Fibroblast of peridontal ligament (primary cell): ENCODE measurements at regions not wholly inside any gene's neighbourhood (a gene's known extent, or its start where the extent isn't known, plus 50 kb on each side); places are given as distances from the start of the nearest gene placed in this dataset.
"Not testable (repeated sequence)": the region's sequence is repeated elsewhere in the genome, so short reads cannot be mapped to it uniquely, and the experiment has no call there.

Source experiments
- DNase-seq: peaks from one replicate; pipeline ENCODE4 v3.0.0-alpha.2; 2010; ENCODE audit errors: extremely low read depth

DNA sequence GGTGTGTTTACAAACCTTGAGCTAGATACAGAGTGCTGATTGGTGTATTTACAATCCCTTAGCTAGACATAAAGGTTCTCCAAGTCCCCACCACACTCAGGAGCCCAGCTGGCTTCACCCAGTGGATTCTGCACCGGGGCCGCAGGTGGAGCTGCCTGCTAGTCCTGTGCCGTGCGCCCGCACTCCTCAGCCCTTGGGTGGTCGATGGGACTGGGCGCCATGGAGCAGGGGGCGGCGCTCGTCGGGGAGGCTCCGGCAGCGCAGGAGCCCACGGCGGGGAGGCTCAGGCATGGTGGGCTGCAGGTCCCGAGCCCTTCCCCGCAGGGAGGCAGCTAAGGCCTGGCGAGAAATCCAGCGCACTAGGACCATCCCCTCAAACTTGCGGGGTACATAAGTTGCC, 124.2 kb upstream of the EEF2KMT start:
- DNase-seq, result not testable (repeated sequence)

DNA sequence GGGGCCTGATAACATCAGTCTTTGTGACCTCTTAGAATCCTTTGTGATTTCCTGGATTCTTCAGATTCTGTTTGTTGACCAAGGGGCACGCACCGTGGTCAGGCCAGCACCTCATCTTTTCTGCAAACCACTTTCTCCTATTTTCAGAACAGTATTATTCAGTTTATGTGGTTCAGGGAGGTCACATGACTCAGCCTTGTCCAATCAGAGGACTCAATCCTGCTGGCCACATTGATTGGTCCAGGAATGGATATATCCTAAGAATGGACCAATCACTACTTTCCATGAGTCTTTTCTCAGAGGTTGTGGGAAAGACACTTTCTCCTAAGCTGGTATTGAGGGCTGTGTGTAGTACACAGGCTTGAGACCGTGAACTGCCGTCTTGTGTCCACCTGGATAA, 123.1 kb upstream of the EEF2KMT start:
- no peak for DNase-seq

DNA sequence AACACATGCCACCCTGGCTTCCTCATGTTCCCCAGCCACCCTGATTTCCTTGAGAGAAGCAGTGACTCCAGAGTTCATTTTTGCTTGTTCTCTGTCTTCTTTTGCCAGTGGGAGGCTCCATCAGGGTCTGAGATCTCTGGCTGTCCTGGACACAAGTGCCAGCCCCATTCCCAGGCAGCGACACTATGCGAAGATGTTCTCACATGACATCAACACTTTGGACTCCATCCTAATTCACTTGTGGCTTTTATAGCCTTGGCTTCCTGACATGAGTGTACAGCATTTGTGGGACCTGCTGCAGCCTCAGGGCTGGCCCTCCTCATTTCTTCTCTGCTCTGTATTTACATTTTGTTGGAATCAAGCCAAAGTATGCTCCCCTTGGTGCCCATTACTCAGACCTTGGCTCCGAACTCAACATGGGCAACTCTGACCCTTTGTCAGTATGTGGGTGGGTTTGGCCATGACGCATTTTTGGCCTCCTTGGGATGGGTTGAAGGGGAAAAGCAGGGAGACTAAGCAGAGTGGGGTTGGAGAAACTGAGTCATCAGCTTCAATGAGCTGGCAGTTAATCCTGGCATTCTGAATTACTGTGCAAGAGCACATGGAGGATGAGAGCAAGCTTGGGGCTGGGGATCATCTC, 119.0 kb upstream of the EEF2KMT start:
- no peak for DNase-seq

DNA sequence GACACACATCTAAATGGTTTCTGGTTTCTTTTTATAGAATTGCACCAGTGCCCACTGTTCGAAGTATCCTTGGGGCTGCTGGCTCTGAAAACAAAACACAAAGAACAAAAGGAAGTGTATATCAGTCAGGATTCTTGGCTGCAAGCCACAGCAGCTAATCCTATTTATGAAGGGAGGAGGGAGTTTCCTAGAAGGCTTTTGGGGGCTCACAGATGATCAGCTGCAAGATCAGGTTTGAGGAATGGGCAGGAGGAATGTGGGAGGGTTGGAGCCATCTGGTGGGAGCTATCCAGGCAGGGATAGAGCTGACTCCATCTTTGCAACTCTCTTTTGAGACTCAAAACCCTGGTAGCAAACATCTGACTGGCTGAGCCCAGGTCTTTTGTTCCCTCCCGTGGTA, 118.3 kb upstream of the EEF2KMT start:
- DNase-seq, result no peak

DNA sequence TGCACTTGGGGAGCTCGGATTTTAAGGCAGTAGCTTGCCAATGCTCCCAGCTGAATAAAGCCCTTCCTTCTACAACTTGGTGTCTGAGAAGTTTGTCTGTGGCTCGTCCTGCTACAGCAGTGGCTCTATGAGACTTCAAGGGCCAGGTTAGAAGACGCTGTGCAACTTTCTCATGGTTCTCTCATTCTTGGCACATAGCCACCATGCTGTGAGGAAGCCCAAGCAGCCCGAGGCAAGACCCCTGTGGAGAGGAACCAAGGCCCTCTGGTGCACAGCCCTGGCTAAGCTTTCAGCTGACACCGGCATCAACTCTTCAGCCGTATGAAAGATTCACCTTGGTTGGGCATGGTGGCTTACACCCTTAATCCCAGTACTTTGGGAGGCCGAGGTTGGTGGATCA, 116.9 kb upstream of the EEF2KMT start:
- DNase-seq, result no peak

DNA sequence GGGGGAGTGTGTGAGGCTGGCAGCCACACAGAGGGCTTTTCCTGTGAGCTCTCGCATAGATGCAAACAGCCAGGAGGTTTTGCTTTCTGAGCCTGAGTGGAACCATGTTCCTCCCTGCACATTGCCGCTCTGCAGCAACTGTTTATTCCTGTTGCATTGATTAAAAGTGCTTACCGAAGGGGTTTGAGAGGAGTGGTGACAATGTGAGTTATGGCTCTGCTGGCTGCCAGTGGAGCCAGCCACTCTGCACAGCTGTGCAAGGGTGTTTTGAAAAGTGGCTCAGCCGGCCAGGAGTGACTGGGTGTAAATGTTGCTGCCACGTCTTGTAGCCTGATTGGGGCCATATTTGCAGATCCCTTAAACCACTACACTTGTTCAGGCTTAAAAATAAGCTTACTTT, 114.9 kb upstream of the EEF2KMT start:
- DNase-seq, result not testable (repeated sequence)

DNA sequence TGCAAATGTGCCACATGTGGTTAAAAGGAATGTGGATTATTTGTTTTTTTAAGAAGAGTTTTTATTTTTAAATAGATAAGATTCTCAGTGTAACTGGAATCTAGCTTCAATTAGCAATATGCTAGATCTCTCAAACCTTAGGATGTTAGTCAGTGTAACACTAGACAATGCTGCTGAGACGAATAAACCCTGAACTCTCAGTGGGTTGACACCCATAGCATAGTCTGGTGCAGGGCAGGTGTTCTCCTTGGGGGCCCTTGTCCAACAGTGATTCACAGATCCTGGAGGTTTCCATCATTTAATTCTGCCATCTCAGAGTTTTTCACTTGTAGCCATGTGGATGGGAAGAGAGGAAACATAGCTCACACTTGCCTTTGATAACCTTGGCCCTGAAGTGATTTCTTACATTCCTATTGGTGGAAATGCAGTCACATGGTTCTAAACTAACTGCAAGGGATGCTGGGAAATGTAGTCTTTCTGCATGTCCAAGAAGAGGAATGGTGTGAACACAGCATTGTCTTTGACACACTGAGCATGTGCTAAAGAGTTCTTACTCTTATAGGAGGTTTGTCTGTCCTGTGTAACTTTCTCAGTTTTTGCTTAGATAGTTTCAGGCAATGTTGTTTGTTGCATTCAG, 110.4 kb upstream of the EEF2KMT start:
- DNase-seq, result not testable (repeated sequence)

DNA sequence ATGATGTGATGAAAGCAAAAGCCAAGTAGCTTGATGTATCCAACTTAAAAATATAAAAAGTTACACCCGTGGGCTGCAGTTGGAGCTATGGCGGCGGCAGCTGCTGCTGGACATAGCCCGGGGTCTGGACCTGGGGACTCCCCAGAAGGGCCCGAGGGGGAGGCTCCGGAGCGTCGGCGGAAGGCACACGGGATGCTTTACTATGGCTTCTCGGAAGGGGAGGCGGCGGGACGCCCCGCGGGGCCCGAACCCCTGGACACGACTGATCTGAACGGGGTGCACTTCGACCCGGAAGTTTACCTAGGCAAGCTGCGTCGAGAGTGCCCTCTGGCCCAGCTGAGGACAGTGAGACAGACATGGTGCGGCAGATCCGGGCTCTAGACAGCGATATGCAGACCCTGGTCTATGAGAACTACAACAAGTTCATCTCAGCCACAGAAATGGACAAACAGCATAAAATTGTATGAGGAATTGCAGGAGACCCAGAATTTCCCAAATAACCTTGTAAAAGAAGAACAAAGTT, 109.5 kb upstream of the EEF2KMT start:
- DNase-seq, result no peak

DNA sequence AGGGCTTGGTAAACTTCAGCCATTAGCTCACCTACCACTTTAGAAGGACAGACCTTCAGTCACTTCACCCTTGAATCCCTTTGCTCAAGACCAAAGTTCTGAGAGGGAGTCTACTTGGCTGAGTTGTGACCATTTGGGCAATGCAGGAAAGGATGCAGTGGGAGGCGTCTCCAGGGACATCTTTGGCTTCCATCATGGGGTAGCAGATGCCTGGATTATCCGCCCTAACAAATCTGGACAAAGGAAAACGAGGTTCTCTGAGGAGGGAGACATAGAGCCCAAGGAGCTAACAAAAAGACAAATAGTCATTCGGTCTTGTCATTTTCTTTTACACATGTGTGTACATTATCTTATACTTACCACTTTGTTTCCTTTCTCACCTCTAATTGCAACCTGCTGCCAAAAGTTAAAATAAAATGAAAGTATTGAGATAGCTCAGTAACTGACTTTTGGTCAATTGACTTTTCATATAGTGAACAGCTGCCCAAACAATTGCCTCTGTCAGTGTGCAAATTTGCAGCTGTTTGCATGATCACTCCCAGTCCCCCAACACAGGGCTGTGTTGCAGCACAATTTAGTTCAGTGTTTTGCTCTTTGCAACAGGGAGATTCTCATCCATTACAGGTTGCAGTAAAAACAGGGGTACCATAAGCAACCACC, 108.9 kb upstream of the EEF2KMT start:
- DNase-seq, result no peak

DNA sequence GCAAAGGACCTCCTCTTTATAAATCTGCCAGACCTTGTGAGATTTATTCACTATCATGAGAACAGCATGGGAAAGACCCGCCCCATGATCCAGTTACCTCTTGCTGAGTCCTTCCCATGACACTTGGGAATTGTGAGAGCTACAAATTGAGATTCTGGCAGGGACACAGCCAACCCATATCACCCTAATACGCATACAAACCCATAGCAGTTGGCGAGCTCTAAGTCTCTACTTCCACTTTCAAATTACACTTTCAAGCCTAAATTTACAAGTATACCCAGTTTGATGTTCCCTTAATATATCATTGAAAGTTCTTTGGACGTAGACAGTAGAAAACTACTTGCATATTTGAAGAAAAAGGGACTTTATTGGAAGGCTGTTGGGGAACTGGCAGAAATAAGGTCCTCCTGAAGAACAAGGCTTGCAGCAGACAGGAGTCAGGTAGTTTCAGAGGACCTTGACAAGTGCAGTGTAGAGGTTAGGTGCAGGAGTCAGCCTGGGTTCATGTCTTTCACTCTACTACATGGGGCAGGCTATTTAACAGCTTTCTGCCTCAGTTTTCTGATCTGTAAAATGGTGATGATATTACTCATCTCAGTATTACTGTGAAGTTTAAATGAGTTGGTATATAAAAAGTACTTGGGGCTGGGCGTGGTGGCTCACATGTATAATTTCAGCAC, 107.9 kb upstream of the EEF2KMT start:
- DNase-seq, result no peak

DNA sequence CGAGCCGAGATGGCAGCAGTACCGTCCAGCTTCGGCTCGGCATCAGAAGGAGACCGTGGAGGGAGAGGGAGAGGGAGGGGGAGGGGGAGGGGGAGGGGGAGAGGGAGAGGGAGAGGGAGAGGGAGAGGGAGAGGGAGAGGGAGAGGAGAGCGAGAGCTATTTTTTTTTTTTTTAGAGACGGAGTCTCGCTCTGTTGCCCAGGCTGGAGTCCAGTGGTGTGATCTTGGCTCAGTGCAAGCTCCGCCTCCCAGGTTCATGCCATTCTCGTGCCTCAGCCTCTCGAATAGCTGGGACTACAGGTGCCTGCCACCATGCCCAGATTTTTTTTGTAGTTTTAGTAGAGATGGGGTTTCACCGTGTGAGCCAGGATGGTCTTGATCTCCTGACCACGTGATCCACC, 106.1 kb upstream of the EEF2KMT start:
- not testable (repeated sequence) for DNase-seq

DNA sequence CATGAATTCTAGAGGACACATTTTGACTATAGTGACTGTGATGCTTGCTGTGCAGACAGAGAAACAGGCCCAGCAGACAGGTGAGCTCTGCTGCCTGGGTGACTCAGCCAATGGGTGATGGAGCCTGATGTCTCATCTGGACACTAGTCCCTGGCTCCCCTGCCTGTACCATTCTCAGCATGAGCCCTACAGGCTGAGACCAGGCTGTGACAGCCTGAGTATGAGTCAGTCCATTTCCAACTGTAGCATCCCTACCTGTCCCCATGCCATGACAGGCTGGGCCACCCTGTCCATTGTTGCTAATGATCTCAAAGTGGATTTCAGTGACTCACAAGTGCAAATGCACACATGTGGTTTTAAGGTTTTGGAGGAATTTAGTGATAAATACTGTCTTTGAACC, 102.5 kb upstream of the EEF2KMT start:
- DNase-seq, result no peak

DNA sequence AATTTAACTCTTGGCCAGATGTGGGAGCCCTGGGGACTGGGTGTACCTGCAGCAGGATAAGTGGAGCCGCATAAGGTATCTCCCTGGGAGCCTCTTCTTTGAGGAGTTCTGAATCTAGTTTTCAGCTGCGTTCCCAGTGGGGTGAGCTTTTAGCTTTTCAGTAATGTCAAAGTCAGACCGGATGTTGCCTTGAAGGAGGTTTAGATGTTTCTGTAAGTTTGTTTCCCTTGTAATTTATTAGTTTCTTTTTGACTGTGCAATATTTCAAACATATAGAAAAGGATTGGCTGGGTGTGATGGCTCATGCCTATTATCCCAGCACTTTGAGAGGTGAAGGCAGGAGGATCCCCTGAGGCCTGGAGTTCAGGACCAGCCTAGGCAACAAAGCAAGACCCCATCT, 98.6 kb upstream of the EEF2KMT start:
- DNase-seq, result no peak

DNA sequence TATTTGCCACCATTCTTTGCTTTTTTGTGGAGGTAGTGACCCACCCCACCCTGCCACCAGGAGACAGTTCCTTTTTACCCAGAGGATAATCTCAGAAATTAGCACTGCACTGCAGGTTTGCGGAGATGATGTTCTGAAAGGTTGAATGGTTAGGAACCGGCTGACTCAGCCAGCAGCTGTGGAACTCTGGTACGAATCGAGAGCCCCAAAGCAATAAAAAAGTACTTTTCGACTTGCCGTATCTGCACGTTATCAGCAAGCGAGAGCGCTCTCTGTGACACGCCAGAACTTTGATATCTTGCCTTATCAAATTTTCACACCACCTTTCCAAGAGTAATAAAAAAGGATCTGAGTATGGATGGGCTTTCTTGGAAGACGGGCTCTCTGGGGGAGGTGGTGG, 96.3 kb upstream of the EEF2KMT start:
- no peak for DNase-seq

DNA sequence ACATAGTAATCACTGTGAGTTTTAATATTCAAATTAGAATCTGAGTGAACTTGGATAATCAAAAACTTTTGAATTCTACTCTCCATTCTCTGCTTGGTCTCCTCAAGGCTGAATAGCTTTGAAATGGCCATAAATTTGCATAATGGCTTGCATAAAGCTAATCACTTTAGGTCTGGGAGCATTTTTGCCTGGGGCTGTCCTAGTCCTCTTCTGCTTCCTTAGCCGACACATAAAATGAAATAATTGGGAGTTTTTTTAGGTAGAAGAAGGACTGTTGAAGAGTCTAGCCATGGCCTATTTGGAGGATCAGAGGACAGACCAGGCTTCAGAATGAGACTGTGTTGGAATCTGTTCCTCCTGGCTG, 91.4 kb upstream of the EEF2KMT start:
- DNase-seq, result no peak

DNA sequence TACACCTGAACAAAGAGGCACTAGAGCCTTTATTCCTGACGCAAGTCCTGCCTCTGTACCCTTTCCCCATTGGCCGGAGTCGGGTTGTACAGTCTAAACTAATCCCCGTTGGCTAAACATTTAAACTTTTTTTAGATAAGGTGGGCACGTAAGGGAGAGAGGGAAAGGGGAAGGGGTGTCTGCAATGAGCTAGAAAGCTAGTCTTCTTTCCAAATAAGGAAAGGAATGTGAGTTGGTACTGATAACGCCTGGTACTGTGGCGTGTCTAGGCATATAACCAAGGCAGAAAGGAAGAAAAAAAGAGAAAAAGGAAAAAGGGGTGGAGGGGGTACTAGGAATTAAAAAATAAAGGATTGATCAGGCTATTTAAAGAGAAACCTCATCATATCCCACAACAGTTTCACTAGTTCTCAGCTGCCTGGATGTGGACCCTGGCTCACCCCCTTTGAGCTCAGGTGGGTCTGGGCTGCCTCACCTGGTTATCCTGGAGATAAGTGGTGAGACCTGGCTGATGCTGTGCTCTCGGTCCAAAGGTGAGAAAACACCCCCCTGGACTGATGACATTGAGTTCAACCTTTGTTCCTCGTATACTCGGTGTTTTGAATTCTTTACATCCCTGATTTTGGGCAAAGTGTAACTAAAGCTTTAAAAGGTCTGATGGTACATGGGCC, 90.9 kb upstream of the EEF2KMT start:
- DNase-seq, result no peak

DNA sequence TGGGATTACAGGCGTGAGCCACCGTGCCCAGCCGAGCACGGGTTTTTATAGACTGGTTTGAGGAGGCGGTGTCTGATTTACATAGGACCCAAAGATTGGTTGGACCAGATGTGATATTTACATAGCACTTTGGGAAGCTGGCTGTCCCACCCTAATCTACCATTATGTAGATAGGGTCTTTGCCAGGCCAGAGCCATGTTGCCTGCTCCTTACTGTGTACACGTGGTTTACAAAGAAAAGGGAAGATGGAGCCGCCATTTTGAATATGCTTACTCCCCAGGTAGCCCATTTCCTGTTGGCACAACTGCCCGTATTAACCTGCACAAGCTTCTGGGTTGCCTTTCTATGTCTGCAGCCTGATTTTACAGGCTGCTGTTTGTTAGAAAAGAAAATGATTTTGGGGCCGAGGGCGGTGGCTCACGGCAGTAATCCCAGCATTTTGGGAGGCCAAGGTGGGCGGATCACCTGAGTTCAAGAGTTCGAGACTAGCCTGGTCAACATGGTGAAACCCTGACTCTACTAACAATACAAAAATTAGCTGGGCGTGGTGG, 89.9 kb upstream of the EEF2KMT start:
- DNase-seq, result no peak

DNA sequence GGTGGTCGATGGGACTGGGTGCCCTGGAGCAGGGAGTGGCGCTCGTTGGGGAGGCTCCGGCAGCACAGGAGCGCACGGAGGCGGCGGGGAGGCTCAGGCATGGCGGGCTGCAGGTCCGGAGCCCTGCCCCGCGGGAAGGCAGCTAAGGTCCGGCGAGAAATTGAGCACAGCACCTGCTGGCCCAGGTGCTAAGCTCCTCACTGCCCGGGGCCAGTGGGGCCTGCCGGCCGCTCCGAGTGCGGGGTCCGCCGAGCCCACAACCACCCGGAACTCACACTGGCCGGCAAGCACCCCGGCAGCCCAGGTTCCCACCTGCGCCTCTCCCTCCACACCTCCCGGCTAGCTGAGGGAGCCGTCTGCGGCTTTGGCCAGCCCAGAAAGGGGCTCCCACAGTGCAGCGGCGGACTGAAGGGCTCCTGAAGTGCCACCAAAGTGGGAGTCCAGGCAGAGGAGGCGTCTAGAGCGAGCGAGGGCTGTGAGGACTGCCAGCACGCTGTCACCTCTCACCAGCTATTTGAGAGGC, 88.8 kb upstream of the EEF2KMT start:
- DNase-seq, result no peak

DNA sequence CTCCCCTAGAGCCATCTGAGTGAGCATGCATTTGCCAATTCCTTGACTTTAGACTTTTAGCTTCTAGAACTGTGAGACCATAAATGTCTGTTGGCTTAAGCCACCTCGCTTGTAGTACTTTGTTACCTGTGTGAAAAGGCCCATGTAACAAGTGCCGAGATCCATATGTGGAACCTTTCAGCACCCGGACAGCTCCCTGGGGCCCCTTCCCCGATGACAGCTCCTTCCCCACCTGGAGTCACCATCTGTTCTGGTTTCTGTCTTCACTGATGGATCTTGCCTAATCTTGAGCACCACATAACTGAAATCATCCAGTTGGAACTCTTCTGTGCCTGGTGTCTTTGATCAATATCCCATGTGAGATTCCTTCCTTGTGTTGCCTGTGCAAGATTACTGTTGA, 78.9 kb upstream of the EEF2KMT start:
- no peak for DNase-seq

DNA sequence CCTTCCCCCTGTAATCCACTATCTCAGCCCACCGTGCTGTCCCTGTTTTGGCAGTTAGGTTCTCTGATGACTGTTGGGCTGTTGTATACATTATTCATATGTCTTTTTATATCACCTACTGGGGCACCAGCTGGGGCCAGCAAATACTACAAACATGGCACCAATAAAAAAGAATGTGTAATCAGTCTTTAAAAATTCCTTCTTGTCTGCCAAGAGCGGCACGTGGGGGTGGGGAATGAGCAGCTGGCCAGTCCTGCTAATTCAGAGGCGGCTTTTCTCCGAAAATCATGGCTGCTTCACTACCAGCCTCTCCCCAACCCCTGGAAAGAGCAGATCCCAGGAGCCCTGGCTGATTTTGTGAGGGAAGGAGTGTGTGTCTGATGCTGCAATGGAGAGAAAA, 77.7 kb upstream of the EEF2KMT start:
- no peak for DNase-seq

DNA sequence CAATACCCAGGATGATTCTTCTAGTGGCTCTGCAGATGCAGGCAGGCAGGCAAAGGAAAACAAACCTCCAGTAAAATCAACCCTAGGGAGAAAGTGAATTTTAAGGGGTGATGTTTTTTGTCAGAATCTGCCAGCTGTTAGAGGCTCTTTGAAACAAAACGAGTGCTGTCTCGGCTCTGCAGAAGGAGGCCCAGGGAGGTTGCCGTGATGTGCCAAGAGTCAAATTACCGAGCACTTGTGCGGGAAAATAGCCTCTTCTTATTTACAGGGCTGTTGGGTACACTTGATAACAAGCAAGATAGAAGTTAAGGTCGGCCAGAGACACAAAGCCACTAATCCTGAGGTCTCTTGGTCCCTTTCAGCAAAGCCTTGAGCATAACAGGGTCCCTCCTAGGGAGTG, 68.9 kb upstream of the EEF2KMT start:
- no peak for DNase-seq

DNA sequence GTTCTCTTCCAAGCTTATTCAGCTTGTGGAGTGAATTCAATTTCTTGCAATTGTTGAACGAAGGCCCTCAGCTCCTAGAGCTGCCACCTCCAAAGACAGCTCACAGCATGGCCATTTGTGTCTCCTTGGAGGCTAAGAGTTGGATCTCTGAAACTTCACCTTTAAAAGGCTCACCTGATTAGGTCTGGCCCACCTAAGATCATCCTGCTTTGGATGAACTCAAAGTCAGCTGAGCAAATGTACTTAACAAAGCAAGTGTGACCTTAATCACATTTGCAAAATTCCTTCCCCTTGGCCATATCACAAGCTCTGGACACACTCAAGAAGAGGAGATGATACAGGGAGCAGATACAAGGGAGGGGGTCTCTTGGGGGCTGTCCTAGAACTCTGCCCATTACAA, 67.8 kb upstream of the EEF2KMT start:
- DNase-seq, result not testable (repeated sequence)
